CD14-positive monocyte (primary cell): ENCODE measurements at regions not wholly inside any gene's neighbourhood (a gene's known extent, or its start where the extent isn't known, plus 50 kb on each side); places are given as distances from the start of the nearest gene placed in this dataset.
"Not testable (repeated sequence)": the region's sequence is repeated elsewhere in the genome, so short reads cannot be mapped to it uniquely, and the experiment has no call there.

Experiments used
- DNase-seq, 3 donors: peaks; one replicate each; pipeline ENCODE4 v3.0.0-alpha.2; 2011 to 2022
- H2AFZ ChIP-seq: 2 replicates; pipeline ENCODE4 v1.6.0; 2012; ENCODE audit warnings: mild to moderate bottlenecking, low read depth, low read length, inconsistent platforms; ENCODE audit not compliant: insufficient read depth, poor library complexity, severe bottlenecking
- H3K27ac ChIP-seq, 2 donors: 1 replicate in 1 of 2; 2 replicates in 1 of 2; pipeline ENCODE4 v1.5.1; 2012 to 2013; ENCODE audit warnings: low read length in 2 of 2, control low read depth in 1 of 2, inconsistent platforms in 1 of 2, low read depth in 1 of 2, mild to moderate bottlenecking in 1 of 2
- H3K27me3 ChIP-seq, 2 donors: one replicate each; pipeline versions ENCODE4 v1.6.0 to v1.6.1; 2011 to 2013; ENCODE audit warnings: low read length in 2 of 2; ENCODE audit not compliant: control insufficient read depth in 2 of 2, insufficient read depth in 2 of 2
- H3K36me3 ChIP-seq, 2 donors: replicated peaks in 1 of 2; 1 replicate in 1 of 2; 2 replicates in 1 of 2; pipeline versions ENCODE4 v1.5.1 to v1.6.1; 2012 to 2013; ENCODE audit warnings: low read length in 2 of 2, control low read depth in 1 of 2, inconsistent platforms in 1 of 2, mild to moderate bottlenecking in 1 of 2; ENCODE audit not compliant: insufficient read depth in 2 of 2, control insufficient read depth in 1 of 2
- H3K4me1 ChIP-seq, 2 donors: 1 replicate in 1 of 2; 2 replicates in 1 of 2; pipeline versions ENCODE4 v1.5.1 to v1.6.1; 2012 to 2013; ENCODE audit warnings: low read length in 2 of 2, control low read depth in 1 of 2, inconsistent platforms in 1 of 2, mild to moderate bottlenecking in 1 of 2, moderate library complexity in 1 of 2; ENCODE audit not compliant: insufficient read depth in 2 of 2, control insufficient read depth in 1 of 2
- H3K4me2 ChIP-seq: replicated peaks from 2 replicates; pipeline ENCODE3; 2012; ENCODE audit warnings: low read length, moderate library complexity, mild to moderate bottlenecking; ENCODE audit not compliant: poor library complexity, severe bottlenecking; ENCODE audit errors: extremely low read depth
- H3K4me3 ChIP-seq, 3 experiments: fragments of 200-600 bp in 1 of 3; sonication (generic) in 1 of 3; replicated peaks in 1 of 3; 1 replicate in 2 of 3; 2 replicates in 1 of 3; pipeline ENCODE4 v1.5.1; 2011 to 2013; ENCODE audit warnings: low read length in 3 of 3, mild to moderate bottlenecking in 3 of 3, control low read depth in 2 of 3, low read depth in 2 of 3, inconsistent platforms in 1 of 3, moderate library complexity in 1 of 3
- H3K79me2 ChIP-seq: 2 replicates; pipeline ENCODE4 v1.6.0; 2012; ENCODE audit warnings: mild to moderate bottlenecking, control low read depth, inconsistent platforms, low read length, moderate library complexity; ENCODE audit not compliant: insufficient read depth
- H3K9ac ChIP-seq: 2 replicates; pipeline ENCODE4 v1.6.0; 2017; ENCODE audit warnings: low read length, mild to moderate bottlenecking; ENCODE audit not compliant: insufficient read depth, poor library complexity, severe bottlenecking
- H3K9me3 ChIP-seq, 2 donors: replicated peaks in 1 of 2; 1 replicate in 1 of 2; 2 replicates in 1 of 2; pipeline versions ENCODE4 v1.5.1 to v1.6.1; 2012 to 2013; ENCODE audit warnings: low read length in 2 of 2, control low read depth in 1 of 2; ENCODE audit not compliant: control insufficient read depth in 1 of 2, insufficient read depth in 1 of 2
- H4K20me1 ChIP-seq: 2 replicates; pipeline ENCODE4 v1.6.0; 2012; ENCODE audit warnings: mild to moderate bottlenecking, low read length, control low read depth, moderate library complexity; ENCODE audit not compliant: insufficient read depth
- H3K27ac Mint-ChIP-seq, 7 donors: one replicate each; pipeline ENCODE4 v1.8.0; 2020; ENCODE audit warnings: mild to moderate bottlenecking in 7 of 7, mixed read lengths in 7 of 7, moderate library complexity in 6 of 7, inconsistent platforms in 2 of 7
- H3K27me3 Mint-ChIP-seq, 3 donors: one replicate each; pipeline ENCODE4 v1.8.0; 2021 to 2022; ENCODE audit warnings: low read depth in 3 of 3, mild to moderate bottlenecking in 3 of 3, mixed read lengths in 3 of 3, moderate library complexity in 3 of 3, inconsistent platforms in 1 of 3
- H3K36me3 Mint-ChIP-seq, 2 donors: one replicate each; pipeline ENCODE4 v1.8.0; 2020; ENCODE audit warnings: mixed read lengths in 2 of 2, inconsistent platforms in 1 of 2, mild to moderate bottlenecking in 1 of 2
- H3K4me1 Mint-ChIP-seq: one replicate; pipeline ENCODE4 v1.8.0; 2020; ENCODE audit warnings: mild to moderate bottlenecking, mixed read lengths
- H3K4me3 Mint-ChIP-seq, 2 donors: one replicate each; pipeline ENCODE4 v1.8.0; 2020; ENCODE audit warnings: mild to moderate bottlenecking in 2 of 2, mixed read lengths in 2 of 2, moderate library complexity in 1 of 2
- H3K9me3 Mint-ChIP-seq, 7 donors: one replicate each; pipeline ENCODE4 v1.8.0; 2020 to 2022; ENCODE audit warnings: mixed read lengths in 7 of 7, mild to moderate bottlenecking in 6 of 7, moderate library complexity in 6 of 7, inconsistent platforms in 2 of 7
- WGBS: methylation state at CpG from one replicate; pipeline ENCODE4 v1.1.5; 2013; ENCODE audit warnings: missing lambda C conversion rate; ENCODE audit not compliant: insufficient coverage; 5-methylcytosine and 5-hydroxymethylcytosine counted together
- intact Hi-C, 2 donors: fragments of 100-400 bp; cut with micrococcal nuclease; formaldehyde crosslinking; loops; one replicate each; pipeline versions ENCODE4 v1.15.0 to v1.15.1; 2023
- TF ChIP-seq, protein P1 (sequence below): fragments of 200-600 bp; IDR thresholded peaks from one replicate; pipeline ENCODE4 v1.8.0; 2022; ENCODE audit warnings: antibody characterized with exemption, mild to moderate bottlenecking

GRCh38 chrX:150269605-150270254, 93.4 kb upstream of the MAMLD1 start:
- Histone ChIP-seq H3K4me1 (no peaks in the 10 kb centered on the region), H3K4me3 (no peak overlapping the region), H3K27me3 (no peaks in the 10 kb centered on the region), H3K9ac (no peak overlapping the region), H2AFZ (no peak overlapping the region), H3K36me3 (no peaks in the 10 kb centered on the region), H4K20me1 (no peaks in the 10 kb centered on the region), H3K27ac (no peak overlapping the region), H3K4me2 (no peak overlapping the region), H3K79me2 (no peaks in the 10 kb centered on the region), H3K9me3 (no peaks in the 10 kb centered on the region)
- intact Hi-C loops: no loop called here
- DNase-seq: no peak
- Mint-ChIP-seq H3K36me3 (no peaks in the 10 kb centered on the region), H3K4me1 (peaks cover 2% of the 10 kb centered on the region), H3K27me3 (peaks cover 0 to 2% (median 0%) of the 10 kb centered on the region in 3 donors), H3K27ac (no peak overlapping the region), H3K4me3 (no peak overlapping the region), H3K9me3 (no peaks in the 10 kb centered on the region)
- TF ChIP-seq, protein P1, sequence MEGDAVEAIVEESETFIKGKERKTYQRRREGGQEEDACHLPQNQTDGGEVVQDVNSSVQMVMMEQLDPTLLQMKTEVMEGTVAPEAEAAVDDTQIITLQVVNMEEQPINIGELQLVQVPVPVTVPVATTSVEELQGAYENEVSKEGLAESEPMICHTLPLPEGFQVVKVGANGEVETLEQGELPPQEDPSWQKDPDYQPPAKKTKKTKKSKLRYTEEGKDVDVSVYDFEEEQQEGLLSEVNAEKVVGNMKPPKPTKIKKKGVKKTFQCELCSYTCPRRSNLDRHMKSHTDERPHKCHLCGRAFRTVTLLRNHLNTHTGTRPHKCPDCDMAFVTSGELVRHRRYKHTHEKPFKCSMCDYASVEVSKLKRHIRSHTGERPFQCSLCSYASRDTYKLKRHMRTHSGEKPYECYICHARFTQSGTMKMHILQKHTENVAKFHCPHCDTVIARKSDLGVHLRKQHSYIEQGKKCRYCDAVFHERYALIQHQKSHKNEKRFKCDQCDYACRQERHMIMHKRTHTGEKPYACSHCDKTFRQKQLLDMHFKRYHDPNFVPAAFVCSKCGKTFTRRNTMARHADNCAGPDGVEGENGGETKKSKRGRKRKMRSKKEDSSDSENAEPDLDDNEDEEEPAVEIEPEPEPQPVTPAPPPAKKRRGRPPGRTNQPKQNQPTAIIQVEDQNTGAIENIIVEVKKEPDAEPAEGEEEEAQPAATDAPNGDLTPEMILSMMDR: no peak
- 100% methylated on average over 1 of the region's 10 CpGs for WGBS

DNA sequence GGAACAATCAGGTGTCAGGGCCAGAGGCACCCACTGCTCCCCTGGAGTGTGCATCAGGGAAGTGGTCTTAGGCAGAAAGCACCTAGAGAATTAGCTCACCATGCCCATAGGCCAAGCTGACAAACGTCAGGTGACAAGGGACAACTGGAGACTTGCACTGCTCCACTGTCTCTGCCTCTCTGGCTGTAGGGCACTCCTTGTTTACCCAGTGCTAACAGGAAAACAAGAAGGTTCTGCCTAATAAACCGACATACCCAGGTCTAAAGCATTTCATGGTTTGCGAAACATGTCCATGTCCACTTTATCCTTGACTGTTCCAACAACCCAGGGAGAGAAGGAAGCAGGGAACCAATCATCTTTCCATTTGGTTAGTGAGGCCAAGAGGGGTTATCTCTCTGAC, 92.5 kb upstream of the MAMLD1 start:
- no peaks in the 10 kb centered on the region for H3K4me1 ChIP-seq
- H3K9me3 ChIP-seq: no peaks in the 10 kb centered on the region
- TF ChIP-seq, protein P1: no peak
- H3K9me3 Mint-ChIP-seq: peaks cover 0 to 4% (median 0%) of the 10 kb centered on the region in 7 donors
- intact Hi-C loops: no loop called here
- H3K79me2 ChIP-seq: no peaks in the 10 kb centered on the region
- H4K20me1 ChIP-seq: no peaks in the 10 kb centered on the region
- H3K4me1 Mint-ChIP-seq: peaks cover 2% of the 10 kb centered on the region
- no peak overlapping the region for H3K4me3 Mint-ChIP-seq
- peaks cover 0 to 3% (median 0%) of the 10 kb centered on the region in 3 donors for H3K27me3 Mint-ChIP-seq
- no peak overlapping the region for H3K4me2 ChIP-seq
- H3K9ac ChIP-seq: no peak overlapping the region
- DNase-seq: no peak
- WGBS: 67% methylated on average over 1 of the region's 3 CpGs
- no peaks in the 10 kb centered on the region for H3K36me3 ChIP-seq
- no peaks in the 10 kb centered on the region for H3K36me3 Mint-ChIP-seq
- H2AFZ ChIP-seq: no peak overlapping the region
- no peak overlapping the region for H3K27ac Mint-ChIP-seq
- no peak overlapping the region for H3K4me3 ChIP-seq
- no peaks in the 10 kb centered on the region for H3K27me3 ChIP-seq
- no peak overlapping the region for H3K27ac ChIP-seq

GRCh38 chrX:150273575-150274294, 89.4 kb upstream of the MAMLD1 start:
- H3K9ac ChIP-seq, H3K79me2 ChIP-seq, H3K27ac ChIP-seq, H3K27me3 Mint-ChIP-seq, H3K4me2 ChIP-seq, H3K9me3 Mint-ChIP-seq, H3K27ac Mint-ChIP-seq, H3K4me3 Mint-ChIP-seq, H3K4me1 ChIP-seq, H3K27me3 ChIP-seq, H3K4me3 ChIP-seq, intact Hi-C loops, DNase-seq, H2AFZ ChIP-seq, H3K36me3 ChIP-seq, H4K20me1 ChIP-seq, H3K36me3 Mint-ChIP-seq, H3K9me3 ChIP-seq, H3K4me1 Mint-ChIP-seq: not testable (repeated sequence)
- WGBS: 100% methylated on average over 2 of the region's 4 CpGs
